D721Med (cell line): ENCODE measurements at regions not wholly inside any gene's neighbourhood (a gene's known extent, or its start where the extent isn't known, plus 50 kb on each side); places are given as distances from the start of the nearest gene placed in this dataset.

Experiments used
- DNase-seq: peaks from one replicate; pipeline ENCODE4 v3.0.0; 2011; ENCODE audit warnings: low spot score; ENCODE audit not compliant: insufficient read length
- FAIRE-seq: peaks from 2 replicates; lab custom pipeline; 2011; peaks lifted over from hg19 to GRCh38; lab: Jason Lieb, UNC
- CTCF ChIP-seq: IDR thresholded peaks from 2 replicates; pipeline ENCODE4 v1.5.1; 2012; ENCODE audit warnings: mild to moderate bottlenecking, control low read depth; ENCODE audit not compliant: insufficient read depth; ENCODE audit errors: missing control alignments

GRCh38 chr3:187920913-187921312, 175.6 kb upstream of the BCL6 start:
- no peak for DNase-seq
- no peak for TF ChIP-seq CTCF
- FAIRE-seq: no peak

- no peak for TF ChIP-seq CTCF
These were observed 176.3 kb upstream of the BCL6 start for GRCh38 chr3:187921391-187922074.

GRCh38 chr3:187922704-187923416, 177.6 kb upstream of the BCL6 start:
- no peak for TF ChIP-seq CTCF
- DNase-seq (no peak), FAIRE-seq (no peak)

More at GRCh38 chr3:187921391-187922074, 176.3 kb upstream of the BCL6 start:
- FAIRE-seq (no peak), DNase-seq (no peak)

- no peak for TF ChIP-seq CTCF
- FAIRE-seq: no peak
- no peak for DNase-seq
These were observed 179.4 kb upstream of the BCL6 start for GRCh38 chr3:187924651-187925050.

GRCh38 chr3:187925326-187925725, 180.1 kb upstream of the BCL6 start:
- no peak for DNase-seq
- FAIRE-seq: no peak
- TF ChIP-seq CTCF: no peak

GRCh38 chr3:187926620-187927019, 181.4 kb upstream of the BCL6 start:
- no peak for DNase-seq
- TF ChIP-seq CTCF: no peak
- FAIRE-seq: no peak

GRCh38 chr3:187927565-187927964, 182.3 kb upstream of the BCL6 start:
- no peak for TF ChIP-seq CTCF
- FAIRE-seq: no peak
- no peak for DNase-seq
